Endothelial cell of umbilical vein (primary cell): ENCODE measurements at regions not wholly inside any gene's neighbourhood (a gene's known extent, or its start where the extent isn't known, plus 50 kb on each side); places are given as distances from the start of the nearest gene placed in this dataset.
"Not testable (repeated sequence)": the region's sequence is repeated elsewhere in the genome, so short reads cannot be mapped to it uniquely, and the experiment has no call there.

Experiments used
- BruUV-seq: library from RNA; stranded (reverse); fragments of 400-500 nt; replicated peaks from 2 replicates; lab custom pipeline; 2021; lab: Mats Ljungman, UMichigan
- CTCF ChIA-PET: fragments of 300-600, 350-600 bp; sonication (Branson Sonifier 250); formaldehyde crosslinking; loops from one replicate; lab custom pipeline; 2021; ENCODE audit warnings: antibody characterized with exemption, inconsistent platforms; lab: Charles Lee
- POLR2A ChIA-PET: fragments of 300-600, 350-600 bp; sonication (Branson Sonifier 250); formaldehyde crosslinking; loops from one replicate; lab custom pipeline; 2021; ENCODE audit warnings: antibody characterized with exemption, inconsistent platforms; lab: Charles Lee
- DNase-seq: peaks from one replicate; pipeline ENCODE4 v3.0.0-alpha.2; 2011; ENCODE audit warnings: low read depth, low spot score
- FAIRE-seq: peaks from 2 replicates; lab custom pipeline; 2011; peaks lifted over from hg19 to GRCh38; lab: Jason Lieb, UNC
- H2AFZ ChIP-seq: 2 replicates; pipeline ENCODE4 v1.6.0; 2012; ENCODE audit warnings: low read depth, low read length, control low read depth, inconsistent platforms
- H3K27ac ChIP-seq: 2 replicates; pipeline ENCODE4 v1.5.1; 2011; ENCODE audit warnings: low read depth, mild to moderate bottlenecking, control low read depth, low read length, moderate library complexity; ENCODE audit not compliant: insufficient read depth
- H3K27me3 ChIP-seq, 2 experiments: 2 replicates each; pipeline versions ENCODE4 v1.6.0 to v1.6.1; 2011; ENCODE audit warnings: low read length in 2 of 2, mixed read lengths in 1 of 2; ENCODE audit not compliant: control insufficient read depth in 2 of 2, insufficient read depth in 2 of 2
- H3K36me3 ChIP-seq, 2 experiments: 2 replicates in 1 of 2; 3 replicates in 1 of 2; pipeline ENCODE4 v1.5.1; 2011; ENCODE audit warnings: low read length in 2 of 2, mild to moderate bottlenecking in 1 of 2, moderate library complexity in 1 of 2; ENCODE audit not compliant: control insufficient read depth in 2 of 2, insufficient read depth in 2 of 2; ENCODE audit errors: extremely low read depth in 1 of 2
- H3K4me1 ChIP-seq: 3 replicates; pipeline ENCODE4 v1.5.1; 2011; ENCODE audit warnings: mild to moderate bottlenecking, low read length; ENCODE audit not compliant: control insufficient read depth, insufficient read depth; ENCODE audit errors: extremely low read depth
- H3K4me2 ChIP-seq: 2 replicates; pipeline ENCODE4 v1.6.1; 2011; ENCODE audit warnings: low read length, control low read depth, mixed read lengths; ENCODE audit not compliant: insufficient read depth
- H3K4me3 ChIP-seq, 3 experiments: fragments of 200-600 bp in 1 of 3; sonication (generic), shearing (Covaris generic) in 1 of 3; replicated peaks in 1 of 3; 2 replicates each; pipeline ENCODE4 v1.5.1; 2011 to 2016; ENCODE audit warnings: control low read depth in 3 of 3, low read length in 3 of 3, mild to moderate bottlenecking in 2 of 3, inconsistent platforms in 1 of 3, low read depth in 1 of 3, moderate library complexity in 1 of 3; ENCODE audit not compliant: insufficient read depth in 1 of 3
- H3K79me2 ChIP-seq: 2 replicates; pipeline ENCODE4 v1.6.0; 2012; ENCODE audit warnings: low read length, inconsistent platforms; ENCODE audit not compliant: control insufficient read depth, insufficient read depth
- H3K9ac ChIP-seq: replicated peaks from 2 replicates; pipeline ENCODE3; 2011; ENCODE audit warnings: low read length, control low read depth; ENCODE audit not compliant: insufficient read depth; ENCODE audit errors: extremely low read depth
- H3K9me1 ChIP-seq: replicated peaks from 3 replicates; pipeline ENCODE4 v1.6.0; 2011; ENCODE audit warnings: mild to moderate bottlenecking, low read length; ENCODE audit not compliant: control insufficient read depth, insufficient read depth; ENCODE audit errors: extremely low read depth
- H3K9me3 ChIP-seq: replicated peaks from 2 replicates; pipeline ENCODE4 v1.5.1; 2012; ENCODE audit warnings: low read length, inconsistent platforms; ENCODE audit not compliant: control insufficient read depth, insufficient read depth
- H4K20me1 ChIP-seq: replicated peaks from 2 replicates; pipeline ENCODE3; 2011; ENCODE audit warnings: mild to moderate bottlenecking, low read length; ENCODE audit not compliant: control insufficient read depth, insufficient read depth; ENCODE audit errors: extremely low read depth
- dilution Hi-C: fragments of 300-500 bp; cut with MboI; formaldehyde crosslinking; loops from one replicate; pipeline ENCODE4 v1.15.0; 2019; ENCODE audit warnings: low sequenced_read_pairs; ENCODE audit not compliant: extremely low pct_ligation_motif_present
- intact Hi-C: fragments of 100-400 bp; cut with micrococcal nuclease; formaldehyde crosslinking; loops from one replicate; pipeline ENCODE4 v1.10.0; 2022

DNA sequence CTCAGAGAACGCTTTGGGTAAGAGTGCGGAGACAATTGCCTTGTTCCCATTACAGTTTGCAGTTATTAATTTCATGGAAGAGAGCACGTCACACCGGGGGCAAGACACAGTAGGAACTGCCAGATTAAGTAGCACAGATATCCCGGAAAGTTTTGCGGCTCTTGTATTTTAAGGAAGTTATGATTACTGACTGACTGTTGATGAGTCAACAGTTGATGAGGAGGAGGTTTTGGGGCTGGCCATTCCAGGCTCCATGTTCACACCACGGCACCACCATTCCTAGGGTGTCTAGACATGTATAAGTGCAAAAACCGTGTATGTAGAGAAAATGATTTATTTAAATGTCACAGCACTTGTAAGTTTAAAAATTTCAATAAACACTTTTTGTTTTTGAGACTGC is 86.4 kb upstream of the ZNF322 start:
- H3K9me1 ChIP-seq, H3K9me3 ChIP-seq, H2AFZ ChIP-seq, H3K4me3 ChIP-seq, DNase-seq, BruUV-seq, H3K4me2 ChIP-seq, H3K36me3 ChIP-seq, H3K4me1 ChIP-seq, FAIRE-seq, CTCF ChIA-PET, intact Hi-C loops, H3K79me2 ChIP-seq, H3K9ac ChIP-seq, POLR2A ChIA-PET, H3K27ac ChIP-seq, dilution Hi-C loops, H4K20me1 ChIP-seq: not testable (repeated sequence)
- peaks cover 23 to 29% of the 10 kb centered on the region in 2 experiments for H3K27me3 ChIP-seq

DNA sequence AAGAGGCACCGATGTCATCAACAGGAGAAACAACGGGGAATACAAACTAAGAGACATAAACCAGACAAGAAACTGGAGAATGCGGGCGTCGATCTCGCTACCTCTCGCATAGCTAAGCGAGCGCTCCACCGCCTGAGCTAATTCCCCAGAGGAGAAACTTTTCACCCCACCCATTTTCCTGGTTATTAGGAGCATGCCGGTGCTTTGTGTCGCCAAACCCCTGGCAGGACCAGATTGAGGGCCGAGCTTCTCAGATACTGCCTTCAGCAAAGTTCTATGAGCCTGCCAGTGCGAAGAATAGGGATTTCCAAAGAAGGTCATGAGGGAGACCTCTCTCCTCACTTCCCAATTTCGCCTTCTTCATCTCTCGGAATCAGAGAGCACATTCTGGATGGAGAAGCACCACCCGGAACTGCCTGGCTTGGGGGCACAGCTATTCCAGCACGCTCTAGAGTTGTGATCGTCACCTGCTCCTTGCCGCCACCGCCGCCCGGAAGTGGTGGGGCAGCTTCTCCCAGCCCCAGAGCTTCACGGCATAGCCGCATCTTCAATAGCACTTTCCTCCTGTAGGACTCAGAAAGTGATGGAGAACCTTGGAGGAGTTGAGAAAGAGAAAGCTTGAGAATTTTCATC is 89.7 kb upstream of the ZNF322 start:
- H3K9me1 ChIP-seq, FAIRE-seq, BruUV-seq, H3K36me3 ChIP-seq, H2AFZ ChIP-seq, H3K4me3 ChIP-seq, H3K9ac ChIP-seq, H3K27ac ChIP-seq, H3K9me3 ChIP-seq, H4K20me1 ChIP-seq, H3K79me2 ChIP-seq, H3K4me2 ChIP-seq, intact Hi-C loops, DNase-seq, CTCF ChIA-PET, POLR2A ChIA-PET, dilution Hi-C loops, H3K4me1 ChIP-seq: not testable (repeated sequence)
- H3K27me3 ChIP-seq = peaks cover 16 to 28% of the 10 kb centered on the region in 2 experiments

- CTCF ChIA-PET, H3K4me3 ChIP-seq, H3K79me2 ChIP-seq, intact Hi-C loops, FAIRE-seq, H3K9ac ChIP-seq, H3K4me2 ChIP-seq, H3K9me1 ChIP-seq, H3K27ac ChIP-seq, H4K20me1 ChIP-seq, POLR2A ChIA-PET, H2AFZ ChIP-seq, H3K4me1 ChIP-seq, H3K36me3 ChIP-seq, H3K9me3 ChIP-seq, dilution Hi-C loops, DNase-seq, BruUV-seq: not testable (repeated sequence)
- H3K27me3 ChIP-seq = peaks cover 16 to 28% of the 10 kb centered on the region in 2 experiments
Observed at GRCh38 chr6:26749759-26750126, 90.2 kb upstream of the ZNF322 start.
